ENCODE measurements at regions not wholly inside any gene's neighbourhood (a gene's known extent, or its start where the extent isn't known, plus 50 kb on each side); places are given as distances from the start of the nearest gene placed in this dataset.
"Not testable (repeated sequence)": the region's sequence is repeated elsewhere in the genome, so short reads cannot be mapped to it uniquely, and the experiment has no call there.

- DNase-seq = no peak
These were observed 65.2 kb downstream of the DMRT2 start for GRCh38 chr9:1115370-1115769.

DNA sequence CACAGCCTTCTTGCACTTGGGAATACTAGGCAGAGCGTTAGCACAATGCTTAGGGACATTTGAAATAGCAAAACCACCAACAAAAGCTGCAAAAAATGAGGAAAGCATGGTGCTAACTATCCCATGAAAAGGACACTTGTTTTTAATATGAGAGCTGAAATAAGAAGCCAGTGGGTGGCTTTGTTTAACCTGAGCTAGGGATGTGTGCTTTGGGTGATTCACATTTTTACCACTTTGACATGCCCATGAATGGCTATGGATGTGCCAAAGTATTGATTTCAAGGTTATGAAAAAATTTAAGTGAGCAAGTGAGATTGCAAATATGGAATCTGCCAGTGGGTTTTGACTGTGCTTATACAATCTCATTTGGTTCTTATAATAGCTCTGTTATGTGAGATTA, 67.3 kb downstream of the DMRT2 start:
- DNase-seq = no peak

DNA sequence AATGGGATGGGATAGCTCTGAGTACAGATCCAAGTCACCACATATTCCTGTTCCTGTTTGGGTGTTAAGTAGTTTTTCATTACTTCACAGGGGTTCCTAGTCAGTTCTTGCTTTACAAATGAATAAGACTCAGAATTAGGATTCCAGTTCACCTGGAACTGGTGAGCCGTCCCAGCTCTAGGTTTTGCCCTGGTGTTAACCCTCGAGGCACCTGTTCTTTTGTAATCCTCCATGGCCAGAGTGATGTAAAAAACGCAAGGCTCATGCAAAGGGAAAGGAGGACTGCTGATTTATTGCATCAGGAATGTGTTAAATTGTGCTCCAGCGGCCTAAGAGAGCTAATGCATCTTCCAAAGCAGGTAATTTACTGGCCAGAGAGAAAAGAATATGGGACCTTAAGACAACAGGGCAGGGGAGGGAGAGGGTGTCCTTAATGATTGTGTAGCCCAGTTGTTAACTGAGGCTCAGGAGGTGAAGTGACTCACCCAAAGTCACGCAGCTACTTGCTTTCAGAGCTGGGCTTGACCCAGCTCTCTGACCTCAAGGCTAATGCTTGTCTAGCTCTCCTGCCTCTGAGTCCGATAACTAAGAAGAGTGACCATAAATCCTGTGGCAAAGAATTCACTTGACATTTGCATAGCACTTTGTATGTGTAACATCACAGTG, 70.5 kb downstream of the DMRT2 start:
- DNase-seq = no peak

GRCh38 chr9:1125741-1126140, 75.6 kb downstream of the DMRT2 start:
- DNase-seq = no peak

GRCh38 chr9:1128046-1128445, 77.9 kb downstream of the DMRT2 start:
- DNase-seq = no peak

- no peak for DNase-seq
These were observed 79.2 kb downstream of the DMRT2 start for GRCh38 chr9:1129382-1129781.

GRCh38 chr9:1140057-1140456, 89.9 kb downstream of the DMRT2 start:
- no peak for DNase-seq

- DNase-seq = no peak
These were observed 101.5 kb downstream of the DMRT2 start for GRCh38 chr9:1151691-1152090.

DNA sequence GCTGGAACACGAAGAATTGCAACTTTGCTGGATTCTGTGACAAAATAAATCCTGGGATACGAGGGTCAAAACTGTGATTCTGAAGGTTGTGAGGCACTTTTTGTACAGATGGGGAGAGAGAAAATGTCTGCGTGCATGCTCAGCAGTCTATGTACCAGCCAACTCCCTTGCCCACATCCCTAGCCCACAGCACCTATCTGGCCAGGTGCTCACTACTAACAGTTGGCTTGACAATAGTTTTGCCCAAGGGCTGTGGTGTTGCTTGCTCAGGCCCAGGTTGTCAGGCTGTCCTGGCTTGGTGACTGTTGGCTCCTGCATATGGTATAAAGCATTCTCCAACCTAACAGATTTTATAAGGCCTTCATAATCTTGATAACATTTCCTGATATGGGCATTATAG, 102.0 kb downstream of the DMRT2 start:
- DNase-seq = no peak

DNA sequence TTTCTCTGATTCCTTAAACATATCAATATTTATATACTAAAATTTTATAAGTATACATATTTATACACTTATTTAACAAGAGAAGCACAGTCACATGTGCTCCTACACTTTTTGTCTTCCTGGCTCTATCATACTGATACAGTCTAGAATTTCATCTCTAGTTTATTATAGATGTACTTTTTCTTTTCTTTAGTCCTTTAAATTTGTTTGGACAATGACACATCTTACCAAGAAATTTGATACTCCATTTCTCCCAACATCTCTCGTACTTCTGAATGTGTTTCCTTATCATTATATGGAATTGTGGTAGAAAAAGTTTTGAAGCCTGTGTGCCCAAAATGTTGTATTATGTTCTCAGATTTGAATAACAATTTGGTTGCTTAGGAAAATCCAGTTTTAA, 104.6 kb downstream of the DMRT2 start:
- DNase-seq = no peak

DNA sequence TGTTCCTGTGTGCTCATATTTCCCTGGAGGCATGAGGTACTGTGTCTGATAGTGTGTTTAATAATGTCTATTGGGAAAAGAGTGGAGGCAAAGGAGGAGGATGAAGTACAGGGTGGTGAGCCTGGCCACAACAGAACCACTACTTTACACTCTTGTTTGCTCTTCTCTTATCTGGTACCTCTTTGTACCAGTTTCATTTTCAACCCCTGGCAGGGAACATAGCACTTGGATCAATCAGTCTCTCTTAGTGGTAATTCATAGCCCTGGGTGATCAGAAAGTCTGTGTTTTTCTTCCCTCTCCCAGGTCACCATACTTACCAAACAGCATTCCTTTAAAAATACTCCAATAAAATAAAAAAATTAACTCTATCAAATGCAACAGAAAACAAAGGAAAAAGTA, 105.4 kb downstream of the DMRT2 start:
- no peak for DNase-seq

GRCh38 chr9:1156794-1157550, 106.8 kb downstream of the DMRT2 start:
- no peak for DNase-seq

- DNase-seq = no peak
These were observed 107.7 kb downstream of the DMRT2 start for GRCh38 chr9:1157836-1158235.

DNA sequence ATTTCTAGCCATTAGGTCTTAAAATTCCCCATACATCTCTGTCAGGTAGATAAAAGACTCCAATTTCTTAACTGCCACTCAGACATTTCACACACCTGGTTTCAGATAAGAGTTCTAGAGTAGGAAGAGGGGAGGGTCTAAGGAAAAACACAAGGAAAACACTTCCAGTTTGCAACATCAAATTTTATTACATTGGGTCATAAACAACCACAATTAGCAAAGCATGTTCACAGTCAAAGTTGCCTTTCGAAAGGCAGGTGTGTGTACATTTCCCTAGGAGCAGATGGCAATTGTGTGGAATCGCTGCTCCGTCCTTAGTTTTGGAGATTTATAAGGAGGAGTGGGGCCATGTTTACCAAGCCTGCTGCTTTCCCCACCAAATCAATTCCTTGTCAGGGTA, 120.8 kb downstream of the DMRT2 start:
- no peak for DNase-seq

- no peak for DNase-seq
These were observed 121.4 kb downstream of the DMRT2 start for GRCh38 chr9:1171546-1171945.

- DNase-seq = no peak
These were observed 123.1 kb downstream of the DMRT2 start for GRCh38 chr9:1173211-1173610.

GRCh38 chr9:1173993-1174392, 123.8 kb downstream of the DMRT2 start:
- no peak for DNase-seq

DNA sequence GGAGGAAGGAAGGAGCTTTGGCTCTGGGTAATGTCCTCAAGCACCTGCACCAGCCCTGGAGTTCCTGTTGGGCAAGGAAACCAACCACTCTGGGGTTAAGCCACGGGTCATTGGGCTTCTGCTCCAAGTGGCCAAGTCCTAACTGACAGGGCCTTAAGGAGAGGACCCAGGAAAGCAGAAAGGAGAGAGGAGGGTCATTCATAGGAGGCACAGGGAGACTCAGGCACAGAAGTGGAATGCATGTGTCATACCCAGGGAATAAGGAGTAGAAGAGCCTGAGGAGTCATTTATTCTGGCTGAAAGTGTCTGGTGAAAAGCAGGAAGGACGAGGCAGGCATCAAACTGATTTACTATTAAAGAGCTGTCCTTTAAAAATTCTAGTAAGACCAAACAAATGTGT, 129.2 kb downstream of the DMRT2 start:
- no peak for DNase-seq

- DNase-seq = no peak
These were observed 134.0 kb downstream of the DMRT2 start for GRCh38 chr9:1184146-1184545.

DNA sequence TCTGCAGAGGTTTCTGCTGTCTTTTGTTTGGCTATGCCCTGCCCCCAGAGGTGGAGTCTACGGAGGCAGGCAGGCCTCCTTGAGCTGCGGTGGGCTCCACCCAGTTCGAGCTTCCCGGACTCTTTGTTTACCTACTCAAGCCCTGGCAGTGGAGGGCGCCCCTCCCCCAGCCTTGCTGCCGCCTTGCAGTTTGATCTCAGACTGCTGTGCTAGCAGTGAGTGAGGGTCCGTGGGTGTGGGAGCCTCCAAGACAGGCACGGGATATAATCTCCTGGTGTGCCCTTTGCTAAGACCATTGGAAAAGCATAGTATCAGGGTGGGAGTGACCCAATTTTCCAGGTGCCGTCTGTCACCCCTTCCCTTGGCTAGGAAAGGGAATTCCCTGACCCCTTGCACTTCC, 137.0 kb downstream of the DMRT2 start:
- DNase-seq = not testable (repeated sequence)

GRCh38 chr9:1195636-1196035, 145.5 kb downstream of the DMRT2 start:
- not testable (repeated sequence) for DNase-seq

GRCh38 chr9:1198085-1198484, 147.9 kb downstream of the DMRT2 start:
- DNase-seq = no peak

DNA sequence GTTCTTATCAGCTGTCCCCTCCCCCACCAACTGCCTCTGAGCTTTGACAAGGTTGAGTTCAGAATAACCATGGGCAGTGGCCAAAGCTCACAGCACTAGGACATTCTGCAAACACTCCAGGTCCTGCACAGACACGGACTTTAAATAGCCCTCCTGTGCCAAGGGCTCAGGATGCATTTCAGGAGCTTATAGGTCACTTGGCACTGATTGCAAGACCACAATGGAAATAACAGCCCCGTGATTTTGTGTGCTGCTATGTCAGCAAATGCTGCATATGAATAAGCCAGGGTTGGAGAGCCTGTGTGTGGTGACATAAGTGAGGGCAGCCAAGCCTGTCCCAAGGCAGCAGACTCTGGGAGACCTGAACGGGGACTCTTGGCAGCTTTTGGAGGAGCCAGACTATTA, 150.7 kb downstream of the DMRT2 start:
- no peak for DNase-seq

- DNase-seq = no peak
These were observed 151.1 kb downstream of the DMRT2 start for GRCh38 chr9:1201262-1201661.

DNA sequence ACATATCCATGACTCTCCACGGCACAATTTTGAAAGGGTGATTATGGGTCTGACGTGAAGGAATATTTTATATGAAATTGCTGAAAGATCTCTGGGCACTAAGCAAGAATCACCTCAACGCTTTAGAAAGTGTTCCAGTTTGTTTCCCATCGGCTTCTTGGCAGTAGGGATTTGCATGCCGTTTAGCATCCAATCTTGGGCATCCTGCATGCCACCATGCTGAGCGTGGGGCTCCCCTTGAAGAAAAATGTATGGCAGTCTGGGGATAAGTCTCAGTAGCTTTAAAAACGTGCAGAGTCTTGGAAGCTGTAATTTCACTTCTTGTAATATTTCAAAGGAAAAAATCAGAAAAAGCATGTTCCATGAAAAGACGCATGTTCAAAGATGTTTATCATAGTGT, 151.7 kb downstream of the DMRT2 start:
- no peak for DNase-seq
